ENCODE measurements at regions not wholly inside any gene's neighbourhood (a gene's known extent, or its start where the extent isn't known, plus 50 kb on each side); places are given as distances from the start of the nearest gene placed in this dataset.

GRCh38 chr18:22613058-22613690 lies 195.5 kb upstream of the CTAGE1 start:
- no peak overlapping the region for H3K4me3 ChIP-seq (ENCODE audit: low read length)
- no peaks in the 10 kb centered on the region for H3K4me1 ChIP-seq (ENCODE audit: low read length)
- H3K9me2 ChIP-seq (replicated peaks; ENCODE audit: insufficient read depth, low read length), result no peaks in the 10 kb centered on the region
- H4K20me1 ChIP-seq (ENCODE audit: insufficient read depth, low read length), result no peaks in the 10 kb centered on the region
- no peaks in the 10 kb centered on the region for H3K9me3 ChIP-seq (replicated peaks; ENCODE audit: insufficient read depth, low read length)
- H3K27ac ChIP-seq (ENCODE audit: low read length), result no peak overlapping the region
- TF ChIP-seq EZH2phosphoT487 (IDR thresholded peaks at IDR 0.05; ENCODE audit: low read length) (no peak), EZH2 (optimal IDR thresholded peaks at IDR 0.05; ENCODE audit: low read depth, low read length) (no peak)
- TF ChIP-seq, protein P1, sequence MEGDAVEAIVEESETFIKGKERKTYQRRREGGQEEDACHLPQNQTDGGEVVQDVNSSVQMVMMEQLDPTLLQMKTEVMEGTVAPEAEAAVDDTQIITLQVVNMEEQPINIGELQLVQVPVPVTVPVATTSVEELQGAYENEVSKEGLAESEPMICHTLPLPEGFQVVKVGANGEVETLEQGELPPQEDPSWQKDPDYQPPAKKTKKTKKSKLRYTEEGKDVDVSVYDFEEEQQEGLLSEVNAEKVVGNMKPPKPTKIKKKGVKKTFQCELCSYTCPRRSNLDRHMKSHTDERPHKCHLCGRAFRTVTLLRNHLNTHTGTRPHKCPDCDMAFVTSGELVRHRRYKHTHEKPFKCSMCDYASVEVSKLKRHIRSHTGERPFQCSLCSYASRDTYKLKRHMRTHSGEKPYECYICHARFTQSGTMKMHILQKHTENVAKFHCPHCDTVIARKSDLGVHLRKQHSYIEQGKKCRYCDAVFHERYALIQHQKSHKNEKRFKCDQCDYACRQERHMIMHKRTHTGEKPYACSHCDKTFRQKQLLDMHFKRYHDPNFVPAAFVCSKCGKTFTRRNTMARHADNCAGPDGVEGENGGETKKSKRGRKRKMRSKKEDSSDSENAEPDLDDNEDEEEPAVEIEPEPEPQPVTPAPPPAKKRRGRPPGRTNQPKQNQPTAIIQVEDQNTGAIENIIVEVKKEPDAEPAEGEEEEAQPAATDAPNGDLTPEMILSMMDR (IDR thresholded peaks at IDR 0.05; ENCODE audit: low read length), result no peak
- no peak overlapping the region for H2AFZ ChIP-seq (ENCODE audit: low read length)
- H3K9ac ChIP-seq (ENCODE audit: low read length), result no peak overlapping the region
- no peaks in the 10 kb centered on the region for H3K79me2 ChIP-seq (ENCODE audit: low read length)
- H3K4me2 ChIP-seq (ENCODE audit: low read depth, low read length), result no peak overlapping the region
- H3K27me3 ChIP-seq (replicated peaks; ENCODE audit: insufficient read depth, low read length), result no peaks in the 10 kb centered on the region
- no peaks in the 10 kb centered on the region for H3F3A ChIP-seq (ENCODE audit: insufficient read depth, low read length)
- no peak for DNase-seq
- no peaks in the 10 kb centered on the region for H3K36me3 ChIP-seq (replicated peaks; ENCODE audit: insufficient read depth, low read length)

GRCh38 chr18:22613788-22614187 lies 196.1 kb upstream of the CTAGE1 start:
- Histone ChIP-seq H2AFZ (ENCODE audit: low read length) (no peak overlapping the region), H3F3A (ENCODE audit: insufficient read depth, low read length) (no peaks in the 10 kb centered on the region), H3K27me3 (replicated peaks; ENCODE audit: insufficient read depth, low read length) (no peaks in the 10 kb centered on the region), H4K20me1 (ENCODE audit: insufficient read depth, low read length) (no peaks in the 10 kb centered on the region), H3K4me3 (ENCODE audit: low read length) (no peak overlapping the region), H3K36me3 (replicated peaks; ENCODE audit: insufficient read depth, low read length) (no peaks in the 10 kb centered on the region), H3K79me2 (ENCODE audit: low read length) (no peaks in the 10 kb centered on the region), H3K9me2 (replicated peaks; ENCODE audit: insufficient read depth, low read length) (no peaks in the 10 kb centered on the region), H3K9ac (ENCODE audit: low read length) (no peak overlapping the region), H3K4me2 (ENCODE audit: low read depth, low read length) (no peak overlapping the region), H3K27ac (ENCODE audit: low read length) (no peak overlapping the region), H3K4me1 (ENCODE audit: low read length) (no peaks in the 10 kb centered on the region), H3K9me3 (replicated peaks; ENCODE audit: insufficient read depth, low read length) (no peaks in the 10 kb centered on the region)
- DNase-seq, result no peak
- TF ChIP-seq, protein P1 (IDR thresholded peaks at IDR 0.05; ENCODE audit: low read length), result no peak
- TF ChIP-seq EZH2 (optimal IDR thresholded peaks at IDR 0.05; ENCODE audit: low read depth, low read length), result no peak
- TF ChIP-seq EZH2phosphoT487 (IDR thresholded peaks at IDR 0.05; ENCODE audit: low read length), result no peak

DNA sequence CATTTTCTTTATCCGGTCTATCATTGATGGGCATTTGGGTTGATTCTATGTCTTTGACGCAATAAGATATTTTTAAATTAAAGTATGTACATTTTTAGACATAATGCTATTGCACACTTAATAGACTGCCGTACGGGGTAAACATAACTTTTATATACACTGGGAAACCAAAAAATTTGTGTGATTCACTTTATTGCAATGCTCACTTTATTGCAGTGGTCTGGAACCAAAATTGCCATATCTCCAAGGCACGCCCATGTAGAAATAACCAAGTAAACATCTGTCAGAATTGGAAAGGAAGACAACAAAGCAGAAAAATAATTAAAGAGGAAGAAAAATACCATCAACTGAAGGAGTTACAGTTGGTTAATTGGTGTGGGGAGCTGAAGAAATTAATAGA lies 205.8 kb upstream of the CTAGE1 start:
- no peak for TF ChIP-seq EZH2 (optimal IDR thresholded peaks at IDR 0.05; ENCODE audit: low read depth, low read length)
- TF ChIP-seq, protein P1 (IDR thresholded peaks at IDR 0.05; ENCODE audit: low read length), result no peak
- no peaks in the 10 kb centered on the region for H3K27me3 ChIP-seq (replicated peaks; ENCODE audit: insufficient read depth, low read length)
- H3F3A ChIP-seq (ENCODE audit: insufficient read depth, low read length), result no peaks in the 10 kb centered on the region
- no peak overlapping the region for H3K27ac ChIP-seq (ENCODE audit: low read length)
- H3K79me2 ChIP-seq (ENCODE audit: low read length), result no peaks in the 10 kb centered on the region
- no peaks in the 10 kb centered on the region for H3K4me1 ChIP-seq (ENCODE audit: low read length)
- no peaks in the 10 kb centered on the region for H3K9me3 ChIP-seq (replicated peaks; ENCODE audit: insufficient read depth, low read length)
- no peaks in the 10 kb centered on the region for H3K9me2 ChIP-seq (replicated peaks; ENCODE audit: insufficient read depth, low read length)
- no peak overlapping the region for H3K9ac ChIP-seq (ENCODE audit: low read length)
- H3K36me3 ChIP-seq (replicated peaks; ENCODE audit: insufficient read depth, low read length), result no peaks in the 10 kb centered on the region
- H2AFZ ChIP-seq (ENCODE audit: low read length), result no peak overlapping the region
- no peak for DNase-seq
- no peak overlapping the region for H3K4me3 ChIP-seq (ENCODE audit: low read length)
- no peak overlapping the region for H3K4me2 ChIP-seq (ENCODE audit: low read depth, low read length)
- no peaks in the 10 kb centered on the region for H4K20me1 ChIP-seq (ENCODE audit: insufficient read depth, low read length)

Data from MM.1S (cell line).